ENCODE measurements at regions not wholly inside any gene's neighbourhood (a gene's known extent, or its start where the extent isn't known, plus 50 kb on each side); places are given as distances from the start of the nearest gene placed in this dataset.

- TF ChIP-seq CTCF (IDR thresholded peaks at IDR 0.05; ENCODE audit: insufficient read depth, low read length): no peak
- TF ChIP-seq POLR2AphosphoS5 (IDR thresholded peaks at IDR 0.05; ENCODE audit: low read depth): no peak
- TF ChIP-seq SPI1 (IDR thresholded peaks at IDR 0.05; ENCODE audit: borderline replicate concordance, low read depth): no peak
- no peak for TF ChIP-seq GABPA (IDR thresholded peaks at IDR 0.05; ENCODE audit: low read depth)
- no peak for TF ChIP-seq REST (IDR thresholded peaks at IDR 0.05; ENCODE audit: insufficient replicate concordance, low read depth)
Observed at GRCh38 chr4:42320822-42321388, 76.4 kb upstream of the SHISA3 start.
